Vagina (tissue), 2 donors: ENCODE measurements at regions not wholly inside any gene's neighbourhood (a gene's known extent, or its start where the extent isn't known, plus 50 kb on each side); places are given as distances from the start of the nearest gene placed in this dataset.

Source experiments
- POLR2A ChIP-seq, 2 donors: fragments of 450-650 bp; IDR thresholded peaks; one replicate each; pipeline ENCODE4 v1.6.1; 2017; ENCODE audit warnings: antibody characterized with exemption in 2 of 2, mild to moderate bottlenecking in 2 of 2, moderate library complexity in 2 of 2
- TF ChIP-seq, protein P1 (sequence below), 3 experiments: fragments of 450-650 bp in 2 of 3; fragments of 200-600 bp in 1 of 3; sonication (generic) in 1 of 3; IDR thresholded peaks; one replicate each; pipeline ENCODE4 v1.5.1; 2017 to 2019; ENCODE audit warnings: antibody characterized with exemption in 3 of 3, mild to moderate bottlenecking in 2 of 3, moderate library complexity in 2 of 3

DNA sequence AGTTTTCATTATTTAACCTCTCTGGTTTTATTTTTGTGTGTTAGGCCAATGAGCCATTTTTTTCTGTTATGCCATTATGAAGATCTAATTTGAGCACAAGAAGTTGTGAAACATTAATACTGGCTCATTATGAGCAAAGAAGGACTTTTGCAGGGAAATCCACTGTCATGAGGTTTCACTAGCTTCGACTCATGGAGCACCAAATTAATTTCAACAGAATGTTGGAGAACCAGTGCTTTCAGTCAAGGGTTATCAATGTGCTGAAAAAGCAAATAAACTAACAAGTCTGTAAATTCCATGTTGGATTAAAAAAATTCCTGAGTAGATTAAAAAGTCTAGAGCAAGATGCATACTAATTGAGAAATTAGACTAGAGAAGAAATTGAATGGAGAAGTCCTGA lies 594.2 kb upstream of the FZD8 start:
- TF ChIP-seq, protein P1, sequence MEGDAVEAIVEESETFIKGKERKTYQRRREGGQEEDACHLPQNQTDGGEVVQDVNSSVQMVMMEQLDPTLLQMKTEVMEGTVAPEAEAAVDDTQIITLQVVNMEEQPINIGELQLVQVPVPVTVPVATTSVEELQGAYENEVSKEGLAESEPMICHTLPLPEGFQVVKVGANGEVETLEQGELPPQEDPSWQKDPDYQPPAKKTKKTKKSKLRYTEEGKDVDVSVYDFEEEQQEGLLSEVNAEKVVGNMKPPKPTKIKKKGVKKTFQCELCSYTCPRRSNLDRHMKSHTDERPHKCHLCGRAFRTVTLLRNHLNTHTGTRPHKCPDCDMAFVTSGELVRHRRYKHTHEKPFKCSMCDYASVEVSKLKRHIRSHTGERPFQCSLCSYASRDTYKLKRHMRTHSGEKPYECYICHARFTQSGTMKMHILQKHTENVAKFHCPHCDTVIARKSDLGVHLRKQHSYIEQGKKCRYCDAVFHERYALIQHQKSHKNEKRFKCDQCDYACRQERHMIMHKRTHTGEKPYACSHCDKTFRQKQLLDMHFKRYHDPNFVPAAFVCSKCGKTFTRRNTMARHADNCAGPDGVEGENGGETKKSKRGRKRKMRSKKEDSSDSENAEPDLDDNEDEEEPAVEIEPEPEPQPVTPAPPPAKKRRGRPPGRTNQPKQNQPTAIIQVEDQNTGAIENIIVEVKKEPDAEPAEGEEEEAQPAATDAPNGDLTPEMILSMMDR (IDR thresholded peaks at IDR 0.05), result no peak
- TF ChIP-seq POLR2A (IDR thresholded peaks at IDR 0.05), result no peak
